Hematopoietic multipotent progenitor cell treated with erythropoietin and hydrocortisone succinate and interleukin-3 and kit ligand, for 6 days (in vitro differentiated cells): ENCODE measurements at regions not wholly inside any gene's neighbourhood (a gene's known extent, or its start where the extent isn't known, plus 50 kb on each side); places are given as distances from the start of the nearest gene placed in this dataset.

Experiments
- DNase-seq: peaks from one replicate; pipeline ENCODE4 v3.0.0-alpha.2; 2015

DNA sequence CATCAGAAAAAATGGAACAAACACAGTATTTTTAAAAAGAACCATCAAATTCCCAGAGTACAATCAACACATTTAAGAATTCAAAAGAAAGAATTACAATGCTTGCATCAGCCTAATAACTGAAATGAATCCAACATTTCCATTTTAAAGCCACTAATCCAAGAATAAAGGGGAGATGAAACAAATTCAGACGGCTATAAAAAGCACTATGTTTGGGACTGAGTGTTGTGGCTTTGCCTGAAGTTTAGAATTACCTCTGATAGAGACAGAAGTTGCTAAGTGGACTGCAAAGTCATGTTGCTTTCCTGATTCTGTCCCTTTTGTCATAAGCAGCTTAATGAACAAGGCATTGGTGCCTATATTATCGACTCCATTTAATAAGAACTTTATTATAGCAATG, 135.4 kb upstream of the RGMB start:
- DNase-seq = no peak

DNA sequence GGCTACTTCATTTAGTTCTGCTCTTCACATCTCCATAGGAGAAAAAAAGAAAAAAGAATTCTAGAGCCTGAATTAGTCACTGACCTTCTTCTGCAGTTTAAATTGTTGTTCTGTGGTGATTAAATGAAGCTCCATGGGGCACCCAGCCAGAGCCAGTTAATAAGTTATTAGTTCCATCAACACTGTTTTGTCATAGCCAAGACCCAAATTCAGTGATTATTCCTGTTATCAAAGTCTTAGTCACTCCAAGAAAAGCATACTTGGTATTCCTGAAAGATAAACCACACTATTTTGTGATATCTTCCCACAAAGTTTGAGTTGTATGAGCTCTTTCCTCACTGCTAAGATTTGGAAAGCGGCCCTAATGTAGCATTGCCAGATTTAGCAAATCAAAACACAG, 134.8 kb upstream of the RGMB start:
- DNase-seq = no peak

DNA sequence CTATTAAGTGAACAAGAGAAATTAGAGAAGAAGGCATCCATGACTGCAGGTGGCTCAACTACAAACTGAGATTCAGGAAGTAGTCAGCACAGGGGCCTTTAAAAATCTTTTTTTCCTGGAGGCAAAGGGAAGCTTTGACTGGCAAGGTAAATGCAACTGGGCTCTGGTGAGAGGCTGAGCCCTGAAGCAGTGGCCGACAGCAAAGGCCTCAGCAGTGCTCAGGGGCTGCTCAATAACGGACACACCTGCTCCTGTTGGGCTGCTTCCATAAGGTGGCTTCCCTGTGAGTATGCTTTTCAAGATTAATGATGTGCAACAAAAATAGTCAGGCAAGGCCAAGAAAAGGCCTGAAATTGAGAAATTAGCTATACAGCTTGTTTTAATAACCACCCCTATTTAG, 134.2 kb upstream of the RGMB start:
- DNase-seq = no peak

DNA sequence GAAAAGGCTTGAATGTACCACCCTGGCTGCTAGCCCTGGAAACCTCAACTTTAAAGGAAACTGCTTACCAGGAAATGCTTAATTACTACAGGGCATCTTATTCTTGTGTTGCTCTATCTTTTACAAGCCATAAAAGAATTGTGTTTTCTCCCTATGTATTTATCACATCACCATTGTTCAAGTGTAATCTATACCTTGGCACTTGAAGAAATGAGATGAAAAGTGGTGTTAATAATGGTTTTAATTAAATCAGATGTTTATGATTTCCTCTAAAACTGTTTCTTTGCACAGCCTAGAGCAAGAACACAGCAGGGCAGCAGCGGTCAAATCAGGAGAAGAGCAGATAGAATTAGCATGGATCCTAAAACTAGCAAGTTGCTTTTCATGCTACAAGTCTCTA, 131.8 kb upstream of the RGMB start:
- no peak for DNase-seq

DNA sequence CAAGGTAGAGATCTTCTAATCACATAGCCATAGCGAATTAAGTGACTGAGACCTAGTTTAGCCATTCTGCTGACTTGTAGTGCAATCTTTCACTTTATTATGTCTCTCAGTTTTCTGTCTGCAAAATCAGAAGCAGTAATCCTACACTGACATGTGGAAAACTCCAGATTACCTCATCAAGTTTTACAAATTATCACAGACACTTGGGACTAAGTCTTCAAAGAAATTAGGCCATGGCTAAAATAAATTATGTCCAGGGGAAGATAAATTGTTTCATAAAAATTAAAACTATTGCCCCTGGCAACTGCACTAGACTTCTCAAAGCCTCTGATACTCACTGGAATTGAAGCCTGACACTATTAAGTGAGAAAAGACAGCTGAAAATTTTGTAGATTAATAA, 129.9 kb upstream of the RGMB start:
- DNase-seq = no peak

DNA sequence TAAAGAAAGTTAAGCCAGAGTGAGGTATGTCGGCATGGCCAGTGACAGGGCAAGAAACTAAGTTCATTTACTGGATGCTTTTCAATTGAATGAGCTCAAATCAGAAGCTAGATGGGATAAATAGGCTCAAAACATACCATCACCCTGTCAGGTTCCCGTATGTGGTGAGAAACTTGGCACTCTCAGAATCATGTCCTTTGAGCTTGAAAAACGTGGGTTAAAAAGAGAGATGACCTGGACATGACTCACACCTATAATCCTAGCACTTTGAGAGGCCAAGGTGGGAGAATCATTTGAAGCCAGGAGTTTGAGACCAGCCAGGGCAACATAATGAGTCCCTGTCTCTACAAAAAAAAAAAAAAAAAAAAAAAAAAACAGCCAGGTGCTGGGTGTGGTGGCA, 121.7 kb upstream of the RGMB start:
- no peak for DNase-seq

DNA sequence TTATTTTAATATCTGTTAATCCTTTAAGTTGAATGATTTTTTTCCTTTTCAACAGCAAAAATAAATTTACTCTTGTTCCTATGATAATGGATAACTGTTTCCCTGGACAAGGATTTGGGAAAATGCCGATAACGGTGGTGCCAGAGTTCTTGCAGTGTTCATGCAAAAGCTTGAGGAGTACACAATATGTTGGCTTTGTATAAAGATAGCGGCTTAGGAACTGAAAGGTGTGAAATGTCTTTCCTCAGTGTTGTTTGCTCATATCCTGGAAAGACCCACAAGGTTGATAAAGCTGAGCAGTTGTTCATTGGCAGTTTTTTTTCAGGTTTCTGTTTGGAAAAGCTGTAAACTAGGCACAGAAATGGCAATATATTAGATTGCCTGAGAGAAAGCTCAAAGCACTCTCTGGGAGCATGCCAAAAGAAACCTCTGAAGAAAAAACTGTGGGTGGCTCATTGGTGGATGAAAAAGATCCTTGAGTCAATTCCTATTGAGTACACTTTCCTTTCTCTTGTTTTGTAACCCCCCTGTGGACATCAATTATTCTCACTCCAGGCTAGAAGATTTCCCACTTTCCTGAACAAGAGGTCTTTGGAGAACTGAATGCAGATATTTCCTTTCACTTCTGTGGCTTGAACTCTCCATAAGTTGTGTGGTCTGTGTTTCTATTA, 117.2 kb upstream of the RGMB start:
- no peak for DNase-seq

DNA sequence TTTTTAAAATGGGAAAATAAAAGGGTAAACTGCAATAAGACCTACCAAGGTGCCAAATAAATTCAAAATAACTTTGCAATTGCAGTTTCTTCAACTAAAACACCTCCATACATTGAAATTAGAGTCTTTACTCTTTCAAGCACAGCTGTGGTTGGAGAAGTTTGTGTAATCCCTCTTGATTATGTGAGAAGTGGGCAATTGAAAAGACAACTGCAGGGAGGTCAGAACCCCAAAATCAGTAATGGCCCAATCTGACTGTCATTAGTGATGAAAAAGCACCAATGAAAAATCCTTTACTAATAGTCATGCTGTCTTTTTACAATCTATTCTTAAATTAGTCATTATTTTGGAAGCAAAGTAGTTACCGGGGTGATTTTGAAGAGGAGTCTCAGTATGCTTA, 116.7 kb upstream of the RGMB start:
- DNase-seq = no peak

DNA sequence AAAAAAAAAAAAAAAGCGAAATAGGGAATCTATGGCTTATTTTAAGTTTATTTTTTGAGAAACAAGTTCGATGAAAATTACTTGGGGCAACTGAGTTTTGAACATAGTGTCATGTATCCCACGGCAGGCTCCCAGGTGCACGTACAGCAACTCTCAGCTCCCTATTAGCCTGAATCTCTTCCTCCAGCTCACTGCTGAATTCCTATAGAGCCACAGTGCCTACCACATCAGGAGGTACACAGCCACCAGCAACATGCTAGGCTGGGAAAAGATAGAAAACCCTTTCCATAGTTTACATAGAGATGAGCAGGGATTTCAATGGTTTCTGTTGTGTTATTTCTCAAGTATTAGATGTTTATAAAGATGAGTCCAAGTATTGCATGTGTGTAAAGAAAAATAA, 115.9 kb upstream of the RGMB start:
- DNase-seq = no peak

DNA sequence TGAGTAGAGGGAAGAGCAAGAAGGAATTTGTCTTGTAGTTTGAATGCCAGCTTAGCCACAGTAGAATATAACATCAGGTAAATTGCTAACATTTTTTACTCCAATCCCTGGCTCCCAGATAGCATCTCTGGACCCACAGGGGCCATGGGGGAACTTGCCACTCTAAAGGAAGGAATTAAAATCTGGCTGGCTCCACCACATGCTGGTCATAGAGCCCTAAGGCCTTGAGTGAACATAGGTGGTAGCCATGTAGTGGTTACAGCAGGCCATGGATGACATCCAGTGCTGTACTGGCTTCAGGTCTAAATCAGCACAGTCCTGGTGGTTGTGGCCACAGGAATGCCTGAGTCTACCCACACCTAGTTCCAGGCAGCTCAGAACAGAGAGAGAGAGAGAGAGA, 109.9 kb upstream of the RGMB start:
- DNase-seq = no peak

DNA sequence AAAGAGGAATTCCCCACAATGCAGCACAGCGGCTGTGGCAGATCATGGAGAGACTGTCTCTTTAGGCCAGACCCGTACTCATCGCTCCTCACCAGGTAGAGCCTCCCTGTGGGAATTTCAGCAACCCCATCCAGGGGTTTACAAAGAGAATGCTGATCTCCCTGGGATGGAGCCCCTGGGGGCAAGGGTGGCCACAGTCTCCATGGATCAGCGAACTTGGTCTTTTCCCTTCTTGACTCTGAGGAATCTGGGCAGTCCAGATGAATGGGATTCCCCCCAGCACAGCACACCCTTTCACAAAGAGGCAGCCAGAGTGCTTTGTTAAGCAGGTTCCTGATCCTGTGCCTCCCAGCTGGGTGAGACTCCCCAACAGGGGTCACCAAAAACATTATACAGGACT, 108.7 kb upstream of the RGMB start:
- no peak for DNase-seq

DNA sequence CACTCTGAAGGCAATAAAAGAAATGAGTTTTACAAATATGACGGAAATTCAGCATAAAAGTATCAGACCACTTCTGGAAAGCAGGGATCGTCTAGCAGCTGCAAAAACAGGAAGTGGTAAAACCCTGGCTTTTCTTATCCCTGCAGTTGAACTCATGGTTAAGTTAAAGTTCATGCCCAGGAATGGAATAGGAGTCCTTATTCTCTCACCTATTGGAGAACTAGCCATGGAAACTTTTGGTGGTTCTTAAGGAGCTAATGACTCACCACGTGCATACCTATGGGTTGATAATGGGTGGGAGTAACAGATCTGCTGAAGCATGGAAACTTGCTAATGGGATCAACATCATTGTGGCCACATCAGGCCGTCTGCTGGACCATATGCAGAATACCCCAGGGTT, 93.5 kb upstream of the RGMB start:
- no peak for DNase-seq

DNA sequence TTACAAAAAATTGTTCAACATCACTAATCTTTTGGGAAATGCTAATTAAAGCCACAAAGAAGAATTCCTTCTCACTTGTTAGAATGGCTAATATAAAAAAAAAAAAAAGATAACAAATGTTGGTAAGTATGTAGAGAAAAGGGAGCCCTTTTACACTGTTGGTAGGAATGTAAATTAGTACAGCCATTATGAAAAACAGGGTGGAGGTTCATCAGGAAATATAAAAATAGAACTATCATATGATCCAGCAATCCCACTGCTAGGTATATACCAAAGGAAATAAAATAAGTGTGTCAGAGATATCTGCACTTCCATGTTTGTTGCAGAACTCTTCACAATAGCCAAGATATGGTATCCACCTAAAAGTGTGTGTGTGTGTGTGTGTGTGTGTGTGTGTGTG, 83.5 kb upstream of the RGMB start:
- DNase-seq = no peak

DNA sequence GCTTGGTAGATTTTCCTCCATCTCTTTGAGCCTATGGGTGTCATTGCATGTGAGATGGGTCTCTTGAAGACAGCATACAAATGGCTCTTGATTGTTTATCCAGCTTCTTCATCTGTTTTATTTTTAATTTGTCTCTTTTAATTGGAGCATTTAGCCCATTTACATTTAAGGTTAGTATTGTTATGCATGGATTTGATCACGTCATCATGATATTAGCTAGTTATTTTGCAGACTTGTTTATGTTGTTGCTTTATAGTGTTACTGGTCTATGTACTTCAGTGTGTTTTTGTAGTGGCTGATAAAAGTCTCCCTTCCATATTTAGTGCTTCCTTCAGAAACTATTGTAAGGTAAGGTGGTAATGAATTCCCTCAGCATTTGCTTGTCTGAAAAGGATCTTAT, 78.6 kb upstream of the RGMB start:
- no peak for DNase-seq

DNA sequence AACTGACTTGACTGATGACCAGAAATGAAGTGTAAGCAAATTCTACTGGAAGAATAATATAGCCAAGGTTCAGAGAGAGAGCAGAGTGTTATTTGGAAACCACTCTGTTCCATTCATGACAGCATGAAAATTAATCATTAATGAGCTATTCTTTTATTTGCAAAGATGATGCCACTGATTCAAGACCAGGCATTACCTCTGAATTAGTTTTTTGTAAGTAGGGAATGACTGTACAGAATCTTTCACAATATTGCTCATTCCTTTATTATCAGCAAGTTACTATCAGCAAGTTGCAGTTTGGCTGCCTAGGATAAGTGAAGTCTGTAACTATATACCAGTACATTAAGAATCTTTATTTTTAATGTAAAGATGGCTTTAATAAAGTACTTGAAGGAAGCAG, 75.1 kb upstream of the RGMB start:
- DNase-seq = no peak

DNA sequence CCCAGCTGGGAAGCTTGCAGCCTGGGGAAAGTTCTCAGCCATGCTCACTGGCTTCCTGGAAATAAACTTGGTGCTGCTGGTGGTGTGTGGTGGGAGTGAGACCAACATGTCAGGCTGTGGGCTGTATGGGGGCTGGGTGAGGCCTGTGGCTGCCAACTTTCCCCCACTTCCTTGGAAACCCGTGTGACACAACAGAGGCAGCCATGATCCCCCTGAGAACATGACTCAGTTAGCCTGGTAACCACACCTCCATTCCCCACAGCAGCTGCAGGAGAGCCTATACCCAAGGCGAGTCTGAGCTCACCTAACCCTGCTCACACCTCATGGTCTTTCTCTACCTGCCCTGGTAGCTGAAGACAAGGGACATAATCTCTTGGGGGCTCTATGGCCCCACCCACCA, 72.7 kb upstream of the RGMB start:
- DNase-seq = no peak

DNA sequence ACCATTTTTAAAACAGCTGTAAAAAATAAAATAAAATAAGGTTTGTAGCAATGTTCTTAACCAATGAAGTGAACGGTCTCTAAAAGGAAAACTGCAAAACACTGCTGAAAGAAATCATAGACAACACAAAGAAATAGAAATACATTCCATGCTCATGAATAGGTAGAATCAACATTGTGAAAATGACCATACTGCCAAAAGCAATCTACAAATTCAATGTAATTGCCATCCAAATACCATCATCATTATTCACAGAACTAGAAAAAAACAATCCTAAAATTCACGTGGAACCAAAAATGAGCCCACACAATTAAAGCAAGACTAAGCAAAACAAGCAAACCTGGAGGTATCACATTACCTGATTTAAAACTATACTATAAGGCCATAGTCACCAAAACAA, 67.6 kb upstream of the RGMB start:
- DNase-seq = no peak

DNA sequence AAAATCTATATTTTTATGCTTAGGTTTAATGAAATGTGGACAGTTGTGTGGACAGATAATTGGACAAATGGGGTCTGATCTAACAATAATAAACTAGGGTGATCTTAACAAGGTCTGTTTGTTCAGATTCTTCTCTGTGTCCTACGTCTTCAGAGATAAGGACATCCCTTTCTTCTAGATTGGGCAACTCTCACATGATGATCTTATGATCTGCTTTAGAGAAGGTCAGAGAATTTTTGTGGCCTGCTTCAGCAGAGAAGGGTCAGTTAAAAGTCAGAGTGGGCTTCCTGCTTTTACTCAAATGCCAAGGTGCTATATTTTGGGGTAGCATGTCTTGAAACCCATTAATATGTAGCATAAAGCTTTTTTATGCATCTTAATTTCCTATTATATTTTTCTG, 63.8 kb upstream of the RGMB start:
- no peak for DNase-seq

DNA sequence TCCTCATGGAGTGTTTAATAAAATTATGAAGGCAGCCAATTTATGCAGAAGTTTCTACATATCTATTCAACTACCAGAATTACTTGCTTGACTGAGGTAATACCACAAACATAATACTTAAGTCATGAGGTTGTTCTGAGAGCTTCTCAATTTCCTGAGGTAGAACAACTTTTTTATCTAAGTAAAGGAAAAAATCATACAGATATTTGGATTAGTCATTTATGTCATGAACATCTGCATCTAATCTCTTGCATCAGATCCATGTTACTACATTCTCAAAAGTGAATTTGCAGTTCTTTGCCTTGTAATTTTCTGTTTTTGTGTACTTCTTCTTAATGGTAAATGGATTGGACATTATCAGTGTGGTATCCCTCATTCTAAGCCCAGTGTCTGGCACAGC, 60.4 kb upstream of the RGMB start:
- no peak for DNase-seq

DNA sequence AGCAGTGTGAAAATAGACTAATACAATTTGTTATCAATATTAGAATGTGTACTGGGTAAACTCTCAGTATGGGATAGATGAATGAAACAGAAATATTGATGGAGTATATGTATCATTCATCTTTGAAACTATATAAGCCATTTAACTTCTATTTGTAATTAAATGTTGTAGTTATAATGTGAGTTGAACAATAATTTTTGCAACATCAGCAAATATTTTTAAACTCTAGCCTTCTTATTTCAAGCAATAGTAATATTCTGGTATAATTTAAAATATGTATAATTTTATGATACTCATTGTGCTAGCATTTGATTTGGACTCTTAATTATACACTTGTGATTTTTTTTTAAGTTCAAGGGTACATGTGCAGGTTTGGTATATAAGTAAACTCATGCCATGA, 59.6 kb upstream of the RGMB start:
- no peak for DNase-seq

DNA sequence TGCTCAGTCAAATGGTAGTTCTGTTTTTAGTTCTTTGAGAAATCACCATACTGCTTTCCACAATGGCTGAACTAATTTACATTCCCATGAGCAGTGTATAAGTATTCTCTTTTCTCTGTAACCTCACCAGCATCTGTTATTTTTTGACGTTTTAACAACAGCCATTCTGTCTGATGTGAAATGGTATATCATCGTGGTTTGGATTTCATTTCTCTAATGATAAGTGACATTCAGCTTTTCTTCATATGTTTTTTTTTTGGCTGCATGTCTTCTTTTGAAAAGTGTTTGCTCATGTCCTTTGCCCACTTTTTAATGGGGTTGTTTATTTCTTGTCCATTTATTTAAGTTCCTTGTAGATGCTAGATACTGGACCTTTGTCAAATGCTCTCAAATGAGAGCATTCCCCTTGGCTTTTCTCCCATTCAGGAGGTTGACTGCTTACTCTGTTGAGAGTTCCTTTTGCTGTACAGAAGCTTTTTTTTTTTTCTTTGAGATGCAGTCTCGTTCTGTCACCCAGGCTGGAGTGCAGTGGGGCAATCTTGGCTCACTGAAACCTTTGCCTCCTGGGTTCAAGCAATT, 58.7 kb upstream of the RGMB start:
- DNase-seq = no peak

DNA sequence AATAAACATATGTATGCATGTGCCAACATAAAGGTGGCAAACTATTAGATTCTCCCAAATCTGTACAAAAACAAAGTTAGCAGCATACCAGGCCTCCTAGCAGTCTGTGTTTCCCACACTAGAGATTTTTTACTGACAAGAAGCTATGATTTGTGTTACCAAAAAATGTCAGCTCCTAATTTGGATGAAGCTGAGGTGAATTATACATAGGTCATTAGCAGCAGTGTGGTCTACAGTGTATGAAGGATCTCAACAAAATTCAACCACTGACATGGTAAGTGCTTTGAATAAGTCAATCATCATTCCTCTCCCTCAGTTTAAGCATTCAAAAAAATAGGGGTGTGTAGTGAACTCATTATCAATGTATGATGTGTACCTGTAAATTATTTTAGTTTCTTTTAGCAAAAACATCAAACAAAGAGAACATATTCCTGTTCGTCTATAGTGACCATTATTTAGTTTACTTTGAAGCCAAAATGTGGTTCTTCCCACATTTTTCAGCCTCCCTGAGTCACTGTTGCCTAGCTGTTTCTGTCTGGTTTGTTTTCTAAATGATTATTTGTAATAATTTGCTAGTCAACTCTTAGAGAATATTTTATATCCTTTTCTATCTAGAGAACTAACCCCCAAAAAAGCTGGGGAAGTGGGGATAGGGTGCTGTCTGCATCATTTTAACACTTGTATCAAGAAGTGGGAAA, 52.1 kb upstream of the RGMB start:
- no peak for DNase-seq

DNA sequence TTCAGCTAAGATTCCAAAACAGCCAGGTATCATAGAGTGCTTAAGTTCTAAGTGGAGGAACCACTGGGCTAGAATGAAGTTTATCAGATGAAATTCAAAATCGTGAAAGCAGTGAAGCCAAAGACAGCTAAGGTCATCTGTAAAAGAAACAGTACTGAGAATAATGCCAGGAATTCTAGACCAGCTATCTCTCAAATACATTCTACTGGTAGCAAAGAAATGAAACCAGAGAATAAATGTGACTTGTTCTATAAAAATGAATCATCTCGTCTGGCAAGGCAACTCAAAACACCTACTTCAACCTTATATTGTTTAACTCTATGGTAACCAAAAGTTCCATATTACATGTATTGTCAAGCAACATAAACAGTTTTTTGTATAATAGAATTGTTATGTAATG, 51.3 kb upstream of the RGMB start:
- no peak for DNase-seq

DNA sequence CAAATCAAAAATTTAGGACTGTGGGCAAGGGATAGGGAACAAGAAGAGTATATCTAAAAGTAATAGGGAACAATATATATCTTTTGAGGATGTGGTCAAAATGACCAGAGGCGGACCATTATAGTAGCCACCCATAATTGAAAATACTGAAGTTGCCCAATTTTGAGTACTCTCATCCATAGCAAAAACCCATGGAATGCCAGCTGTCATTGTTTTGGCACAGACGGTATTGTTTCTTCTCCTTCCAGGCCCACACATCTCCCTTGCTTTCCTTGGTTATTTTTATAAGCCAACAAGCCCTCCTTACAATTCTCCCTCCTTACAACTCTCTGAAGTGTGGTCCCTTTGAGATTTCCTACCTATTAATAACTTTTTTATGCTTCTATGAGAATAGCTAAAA, 50.4 kb upstream of the RGMB start:
- no peak for DNase-seq
